ENCODE measurements at regions not wholly inside any gene's neighbourhood (a gene's known extent, or its start where the extent isn't known, plus 50 kb on each side); places are given as distances from the start of the nearest gene placed in this dataset.

GRCh38 chr20:21628800-21629199 lies 76.7 kb upstream of the PAX1 start:
- TF ChIP-seq CTCF (IDR thresholded peaks at IDR 0.05), result no peak
- no peak for TF ChIP-seq POLR2AphosphoS5 (IDR thresholded peaks at IDR 0.05)
